GM08714 (cell line): ENCODE measurements at regions not wholly inside any gene's neighbourhood (a gene's known extent, or its start where the extent isn't known, plus 50 kb on each side); places are given as distances from the start of the nearest gene placed in this dataset.

Experiments used
- H3K4me3 ChIP-seq: fragments of 200-500 bp; sonication (Bioruptor generic); 2 replicates; pipeline ENCODE4 v1.5.1; 2014; ENCODE audit warnings: mild to moderate bottlenecking, low read length, inconsistent platforms
- ZNF274 ChIP-seq: IDR thresholded peaks from 2 replicates; pipeline ENCODE4 v1.6.1; 2012; ENCODE audit warnings: mild to moderate bottlenecking, low read depth, low read length

DNA sequence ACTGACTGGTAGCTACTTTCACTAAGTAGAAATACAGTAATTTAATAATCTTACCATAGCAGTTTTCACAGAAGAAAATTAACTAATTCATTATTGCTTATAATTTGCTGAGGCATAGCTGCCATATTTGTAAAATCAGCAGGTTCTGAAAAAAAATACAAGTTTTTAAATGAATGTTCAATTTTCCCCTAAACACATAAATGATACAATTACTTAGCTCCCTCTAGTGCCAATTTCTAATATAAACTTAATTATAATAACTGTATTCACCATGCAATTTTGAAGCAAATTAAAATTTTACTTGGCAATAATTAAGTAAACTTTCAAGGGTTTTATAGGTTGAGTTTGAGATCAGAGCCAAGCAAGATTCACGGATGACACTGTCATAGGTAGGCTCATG, 1321.6 kb upstream of the ACVR2A start:
- TF ChIP-seq ZNF274 = no peak
- H3K4me3 ChIP-seq = no peak overlapping the region

GRCh38 chr2:146506851-146507250, 1338.0 kb upstream of the ACVR2A start:
- no peak for TF ChIP-seq ZNF274
- no peak overlapping the region for H3K4me3 ChIP-seq

GRCh38 chr2:146503366-146503765, 1341.5 kb upstream of the ACVR2A start:
- TF ChIP-seq ZNF274 = no peak
- H3K4me3 ChIP-seq = no peak overlapping the region

GRCh38 chr2:146496248-146496647, 1348.6 kb upstream of the ACVR2A start:
- TF ChIP-seq ZNF274 = no peak
- H3K4me3 ChIP-seq = no peak overlapping the region

DNA sequence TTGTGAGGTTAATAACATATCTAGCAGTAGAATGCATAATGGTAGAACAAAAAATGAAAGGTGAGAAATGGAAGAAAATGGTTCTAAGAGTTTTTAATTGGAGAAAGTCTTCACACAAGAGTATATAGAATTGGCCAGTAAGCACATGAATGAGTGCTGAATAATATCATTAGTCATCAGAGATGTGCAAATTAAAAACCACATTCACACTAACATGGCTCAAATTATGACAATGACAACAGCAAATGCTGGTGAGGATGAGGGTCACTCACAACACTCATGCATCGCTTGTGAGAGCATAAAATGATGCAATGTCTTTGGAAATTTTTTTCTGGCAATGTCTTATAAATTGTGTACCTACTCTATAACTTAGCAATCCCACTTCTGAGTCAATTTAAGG, 1355.4 kb upstream of the ACVR2A start:
- no peak overlapping the region for H3K4me3 ChIP-seq
- no peak for TF ChIP-seq ZNF274

DNA sequence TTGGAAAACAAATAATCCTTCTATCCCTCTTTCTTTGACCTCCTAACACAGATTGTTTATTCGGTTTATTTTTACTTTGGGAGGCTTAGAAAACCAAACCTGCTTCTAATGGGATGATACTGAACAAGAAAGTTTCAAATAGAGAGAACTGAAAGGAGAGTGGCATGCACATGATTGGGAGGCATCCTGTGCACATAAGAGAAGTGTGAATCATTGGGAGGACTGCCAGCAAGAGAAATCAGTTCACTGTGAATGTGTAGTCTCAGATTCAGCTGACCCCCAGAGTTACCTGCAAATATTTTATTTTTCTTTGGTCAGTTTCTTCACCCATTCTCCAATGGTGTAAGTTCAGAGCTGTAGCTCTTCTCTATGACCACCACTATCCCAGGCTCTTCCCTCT, 1363.2 kb upstream of the ACVR2A start:
- H3K4me3 ChIP-seq = no peak overlapping the region
- TF ChIP-seq ZNF274 = no peak

DNA sequence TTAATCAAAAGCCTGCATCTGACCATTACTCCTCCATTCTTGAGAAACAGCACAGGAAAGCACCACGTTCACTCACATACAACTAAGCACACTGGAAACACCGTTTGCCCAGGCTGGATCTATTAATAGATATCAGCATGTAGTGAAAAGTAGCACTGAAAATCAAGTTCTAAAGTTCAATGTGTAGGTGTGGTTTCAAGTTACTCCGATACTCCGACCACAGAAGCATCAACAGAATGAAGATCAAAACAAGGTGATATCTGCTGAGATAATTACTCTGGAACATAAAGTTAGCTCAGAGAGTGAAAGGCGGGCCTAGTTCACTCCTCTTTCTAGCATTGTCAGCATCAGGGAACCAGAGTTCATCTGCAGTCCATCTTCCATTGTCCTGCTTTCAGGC, 1367.4 kb upstream of the ACVR2A start:
- TF ChIP-seq ZNF274 = no peak
- no peak overlapping the region for H3K4me3 ChIP-seq

- no peak for TF ChIP-seq ZNF274
- H3K4me3 ChIP-seq = no peak overlapping the region
These were observed 1376.3 kb upstream of the ACVR2A start for GRCh38 chr2:146468578-146468977.

GRCh38 chr2:146467425-146467824, 1377.4 kb upstream of the ACVR2A start:
- no peak for TF ChIP-seq ZNF274
- H3K4me3 ChIP-seq = no peak overlapping the region

DNA sequence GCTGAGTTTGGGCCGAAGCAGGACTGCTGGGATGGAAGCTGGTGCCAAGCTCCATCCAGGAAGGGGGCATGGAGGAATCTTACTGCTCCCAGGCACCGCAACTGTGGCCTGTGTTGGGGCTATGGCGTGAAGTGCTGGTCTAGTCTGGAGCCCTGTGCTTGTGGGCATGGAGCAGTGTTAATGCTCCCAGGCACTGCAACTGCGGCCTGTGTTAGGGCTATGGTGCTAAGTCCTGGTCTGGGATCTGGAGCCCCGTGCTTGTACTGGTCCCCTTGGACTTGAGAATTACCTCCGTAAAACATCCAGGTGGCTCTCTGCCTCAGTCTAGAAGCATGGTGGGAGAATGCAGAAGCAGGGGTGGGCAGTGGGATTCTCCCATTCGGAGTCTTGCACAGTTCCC, 1379.4 kb upstream of the ACVR2A start:
- H3K4me3 ChIP-seq = no peak overlapping the region

DNA sequence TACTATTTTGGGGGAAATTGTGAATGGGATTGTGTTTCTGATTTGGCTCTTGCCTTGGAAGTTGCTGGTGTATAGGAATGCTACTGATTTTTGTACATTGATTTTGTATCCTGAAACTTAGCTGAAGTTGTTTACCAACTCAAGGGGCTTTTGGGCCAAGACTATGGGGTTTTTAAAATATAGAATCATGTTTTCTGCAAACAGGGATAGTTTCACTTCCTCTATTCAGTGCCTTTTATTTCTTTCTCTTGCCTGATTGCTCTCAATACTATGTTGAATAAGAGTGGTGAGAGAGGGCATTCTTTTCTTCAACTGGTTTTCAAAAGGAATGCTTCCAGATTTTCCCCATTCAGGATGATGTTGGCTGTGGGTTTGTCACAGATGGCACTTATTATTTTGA, 1383.8 kb upstream of the ACVR2A start:
- no peak overlapping the region for H3K4me3 ChIP-seq
- TF ChIP-seq ZNF274 = no peak

More for the DNA sequence above, 1379.4 kb upstream of the ACVR2A start:
- no peak for TF ChIP-seq ZNF274

DNA sequence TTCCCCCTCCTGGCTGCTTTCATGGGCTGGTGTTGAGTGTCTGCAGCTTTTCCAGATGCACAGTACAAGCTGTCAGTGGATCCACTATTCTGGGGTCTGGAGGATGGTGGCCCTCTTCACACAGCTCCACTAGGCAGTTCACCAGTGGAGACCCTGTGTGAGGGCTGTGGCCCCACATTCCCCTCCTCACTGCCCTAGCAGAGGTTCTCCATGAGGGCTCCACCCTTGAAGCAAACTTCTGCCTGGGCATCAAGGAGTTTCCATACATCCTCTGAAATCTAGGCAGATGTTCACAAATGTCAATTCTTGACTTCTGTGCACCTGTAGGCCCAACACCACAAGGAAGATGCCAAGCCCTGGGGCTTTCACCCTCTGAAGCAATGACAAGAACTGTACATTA, 1386.2 kb upstream of the ACVR2A start:
- no peak overlapping the region for H3K4me3 ChIP-seq
- no peak for TF ChIP-seq ZNF274

DNA sequence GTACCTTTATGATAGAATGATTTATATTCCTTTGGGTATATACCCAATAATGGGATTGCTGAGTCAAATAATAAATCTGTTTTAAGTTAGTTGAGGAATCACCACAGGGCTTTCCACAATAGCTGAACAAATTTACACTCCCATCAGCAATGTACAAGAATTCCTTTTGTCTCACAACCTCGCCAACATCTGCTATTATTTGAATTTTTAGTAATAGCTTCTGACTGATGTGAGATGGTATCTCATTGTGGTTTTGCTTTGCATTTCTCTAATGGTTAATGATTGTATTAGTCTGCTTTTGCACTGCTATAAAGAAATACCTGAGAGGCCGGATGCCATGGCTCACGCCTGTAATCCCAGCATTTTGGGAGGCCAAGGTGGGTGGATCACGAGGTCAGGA, 1387.6 kb upstream of the ACVR2A start:
- no peak for TF ChIP-seq ZNF274
- no peak overlapping the region for H3K4me3 ChIP-seq

GRCh38 chr2:146455325-146455724, 1389.5 kb upstream of the ACVR2A start:
- H3K4me3 ChIP-seq = no peak overlapping the region
- TF ChIP-seq ZNF274 = no peak

- no peak for TF ChIP-seq ZNF274
These were observed 1392.9 kb upstream of the ACVR2A start for GRCh38 chr2:146451972-146452371.

DNA sequence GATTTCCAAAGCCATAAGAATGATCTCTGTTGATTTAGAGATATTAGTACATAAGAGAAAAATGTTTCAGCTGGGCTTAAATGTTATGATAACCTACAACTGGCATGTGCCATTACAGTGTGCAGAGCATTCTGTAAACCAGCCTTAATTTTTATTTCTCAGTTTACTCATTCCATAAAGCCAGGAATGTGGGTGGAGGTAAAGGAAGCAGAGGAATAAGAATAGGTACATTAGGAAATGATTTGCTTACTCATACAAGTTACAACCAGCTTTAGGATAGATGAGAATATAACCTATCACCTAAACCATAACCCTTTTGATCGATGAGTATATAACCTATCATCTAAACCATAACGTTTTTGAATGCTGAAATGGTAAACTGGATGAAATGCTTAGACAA, 1394.7 kb upstream of the ACVR2A start:
- no peak overlapping the region for H3K4me3 ChIP-seq
- no peak for TF ChIP-seq ZNF274

More at GRCh38 chr2:146451972-146452371, 1392.9 kb upstream of the ACVR2A start:
- no peak overlapping the region for H3K4me3 ChIP-seq
